ENCODE measurements at regions not wholly inside any gene's neighbourhood (a gene's known extent, or its start where the extent isn't known, plus 50 kb on each side); places are given as distances from the start of the nearest gene placed in this dataset.

- TF ChIP-seq POLR2A (IDR thresholded peaks at IDR 0.05) (no peak), CTCF (IDR thresholded peaks at IDR 0.05) (no peak)
Measured at GRCh38 chr12:102685841-102686240, 205.5 kb upstream of the IGF1 start.

All from lower leg skin (tissue), 3 donors.